Activated CD4-positive, alpha-beta T cell treated with anti-CD3 and anti-CD28 coated beads, Interleukin-2, Interleukin-6, amounts not matched to agents 100 ng/mL and 50 ng/mL, durations not matched to agents 16 hours and 8 hours (primary cell): ENCODE measurements at regions not wholly inside any gene's neighbourhood (a gene's known extent, or its start where the extent isn't known, plus 50 kb on each side); places are given as distances from the start of the nearest gene placed in this dataset.

ENCODE experiments used
- DNase-seq: peaks from one replicate; pipeline ENCODE4 v3.0.0-alpha.2; 2020

DNA sequence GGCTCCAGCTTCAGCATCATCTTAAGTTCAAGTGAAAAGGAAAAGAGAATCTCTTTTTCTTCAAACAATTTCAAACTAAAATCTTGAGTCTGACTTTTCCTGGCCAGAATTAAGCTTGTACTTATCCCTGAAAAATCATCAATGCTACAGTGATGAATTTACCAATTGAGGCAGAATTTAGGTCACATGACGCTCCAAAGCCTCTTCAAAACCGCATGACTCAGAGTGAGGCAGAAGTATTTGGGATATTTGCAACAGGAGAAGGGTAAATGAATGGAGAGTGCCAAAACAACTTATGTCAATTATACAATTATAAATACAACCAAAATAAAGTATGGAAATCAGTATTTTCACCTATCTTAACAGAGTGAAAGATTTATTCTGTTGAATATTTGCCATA, 515.5 kb downstream of the COL12A1 start:
- no peak for DNase-seq

DNA sequence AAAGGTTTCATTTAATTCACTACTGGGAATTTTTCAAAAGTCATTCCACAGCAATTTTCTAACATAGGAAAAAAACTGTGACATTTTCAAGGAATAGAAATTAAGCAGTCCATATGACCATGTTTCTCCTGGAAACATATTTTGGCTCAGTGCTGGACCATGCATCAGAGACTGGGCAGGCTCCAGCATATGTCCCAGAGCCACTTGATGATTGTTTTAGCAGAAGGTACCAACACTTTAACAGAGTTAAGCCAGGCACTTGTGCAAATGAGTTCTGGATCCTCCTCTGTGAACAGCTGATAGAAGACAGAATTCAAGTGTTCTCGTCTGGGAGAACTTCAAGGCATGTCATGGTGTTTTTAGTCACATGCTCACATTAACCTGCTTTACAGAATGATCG, 516.3 kb downstream of the COL12A1 start:
- DNase-seq, result no peak

DNA sequence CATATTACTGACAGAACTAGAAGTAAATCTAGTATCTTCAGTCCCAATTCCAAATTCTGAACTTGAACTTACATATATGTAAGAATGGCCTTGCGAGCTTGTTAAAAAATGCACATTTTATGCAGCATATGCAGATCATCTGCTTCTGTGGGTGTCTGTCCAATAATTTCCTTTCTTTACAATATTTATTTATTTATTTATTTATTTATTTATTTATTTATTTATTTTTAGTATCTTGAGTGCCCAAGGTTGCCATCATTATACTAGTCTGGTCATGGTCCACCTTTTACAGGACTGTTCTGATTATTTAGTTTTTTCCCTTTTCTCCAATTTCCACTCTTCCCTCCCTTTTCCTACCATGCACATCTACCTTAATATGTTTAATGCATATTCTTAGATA, 528.4 kb downstream of the COL12A1 start:
- no peak for DNase-seq

DNA sequence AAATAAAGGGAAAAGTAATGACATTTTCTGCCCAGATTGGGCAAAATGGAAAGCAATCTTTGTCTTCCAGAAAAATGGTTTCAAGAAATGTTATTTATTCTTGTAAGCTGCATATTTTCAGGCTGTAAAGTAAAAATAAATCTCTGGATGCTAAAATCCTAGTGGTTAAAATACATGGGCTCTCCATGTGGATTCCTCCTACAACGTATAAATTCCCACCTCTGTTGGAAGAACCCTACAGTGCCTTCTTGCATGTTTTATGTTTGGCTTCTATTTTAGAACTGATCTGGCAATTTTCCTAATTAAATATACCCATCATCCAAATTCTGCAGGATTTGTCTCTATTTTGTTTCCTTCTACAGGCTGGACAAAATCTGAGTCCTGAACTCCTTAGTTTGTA, 528.9 kb downstream of the COL12A1 start:
- no peak for DNase-seq

DNA sequence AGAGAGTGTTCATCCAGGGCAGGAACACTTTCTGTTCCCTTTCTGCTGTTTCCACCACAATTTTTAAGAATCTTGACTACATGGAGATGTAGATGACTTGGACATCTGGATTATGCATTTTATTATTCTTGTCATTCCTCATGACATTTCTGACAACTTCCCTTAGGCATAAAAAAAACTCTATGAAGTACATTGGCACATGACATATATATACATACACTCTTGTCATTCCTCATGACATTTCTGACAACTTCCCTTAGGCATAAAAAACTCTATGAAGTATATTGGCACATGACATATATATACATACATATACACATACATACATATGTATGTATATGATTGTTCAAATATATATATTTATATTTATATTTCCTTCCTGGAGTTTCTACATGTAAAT, 531.5 kb downstream of the COL12A1 start:
- DNase-seq, result no peak

DNA sequence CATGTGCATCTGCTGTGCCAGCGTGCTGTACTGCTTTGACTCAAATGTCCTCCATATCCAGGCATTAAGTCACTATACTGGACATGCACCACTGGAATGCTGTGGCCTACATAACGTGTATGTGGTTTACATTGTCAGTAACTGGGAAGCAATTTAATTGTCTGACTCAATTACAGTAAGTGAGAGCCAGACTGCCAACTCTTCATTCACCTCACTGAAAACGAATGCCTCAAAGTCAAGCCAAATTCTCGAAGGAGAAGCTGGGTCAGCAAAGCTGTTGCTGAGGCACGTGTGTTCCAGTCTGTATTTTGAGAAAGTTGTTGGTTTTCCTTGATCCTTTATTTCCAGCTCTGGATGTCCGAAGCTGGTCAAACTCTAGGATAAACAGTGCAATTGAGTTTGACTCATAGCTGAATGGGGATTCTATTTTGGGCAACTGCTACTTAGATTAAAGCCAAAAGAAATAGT, 534.3 kb downstream of the COL12A1 start:
- DNase-seq, result no peak

DNA sequence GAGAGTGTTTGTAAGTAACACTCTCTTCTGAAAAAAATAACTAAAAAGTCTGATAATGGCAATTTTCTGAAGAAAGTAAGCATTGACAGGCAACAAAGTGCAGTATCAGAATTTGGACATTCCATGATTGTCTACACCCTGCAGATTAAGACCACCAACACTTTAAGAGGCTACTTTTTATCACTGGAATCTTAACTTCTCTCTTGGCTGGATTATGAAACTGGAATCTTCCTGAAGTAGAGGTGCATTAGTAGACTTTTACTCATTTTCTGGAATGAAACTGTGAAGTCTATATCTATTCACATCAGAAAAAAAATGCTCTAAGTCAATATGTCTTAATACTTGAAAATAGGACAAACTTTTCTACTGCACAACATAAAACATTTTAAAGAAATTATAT, 547.5 kb downstream of the COL12A1 start:
- no peak for DNase-seq

DNA sequence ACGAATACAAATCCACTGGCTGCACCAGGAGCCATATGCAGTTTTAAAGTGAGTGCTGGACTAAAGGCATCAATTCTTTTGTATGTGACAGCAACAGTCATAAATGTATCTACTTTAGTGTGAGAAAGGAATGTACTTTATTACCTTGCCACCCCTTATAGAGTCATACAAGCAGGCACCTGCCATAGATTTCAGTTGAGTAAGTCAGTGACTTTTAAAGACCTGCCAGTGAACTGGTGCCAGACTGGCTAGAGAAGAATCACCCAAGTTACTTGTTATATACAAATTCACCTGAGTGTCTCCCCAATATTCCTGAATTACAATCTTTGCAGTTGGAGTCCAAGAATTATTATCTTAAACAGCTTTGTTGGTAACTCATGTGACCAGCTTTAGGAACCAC, 547.9 kb downstream of the COL12A1 start:
- no peak for DNase-seq

DNA sequence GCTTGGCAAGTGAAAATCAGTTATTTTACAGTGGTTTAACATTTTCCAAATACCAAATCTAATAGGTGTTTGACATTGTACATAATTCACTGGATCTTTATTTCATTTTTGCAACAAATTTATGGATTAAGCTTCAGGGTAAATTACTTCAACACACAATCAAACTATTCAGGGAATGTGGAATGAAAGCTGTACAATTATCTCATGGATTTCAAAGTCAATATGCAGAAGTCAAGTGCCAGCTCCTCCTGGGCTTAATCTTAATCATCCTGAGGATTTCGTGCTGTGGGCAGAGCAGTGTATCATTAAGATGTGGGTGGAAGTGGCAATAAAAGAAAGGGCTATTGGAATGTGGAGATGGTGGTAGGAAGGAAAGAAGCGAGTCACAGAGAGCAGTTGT, 548.8 kb downstream of the COL12A1 start:
- no peak for DNase-seq

DNA sequence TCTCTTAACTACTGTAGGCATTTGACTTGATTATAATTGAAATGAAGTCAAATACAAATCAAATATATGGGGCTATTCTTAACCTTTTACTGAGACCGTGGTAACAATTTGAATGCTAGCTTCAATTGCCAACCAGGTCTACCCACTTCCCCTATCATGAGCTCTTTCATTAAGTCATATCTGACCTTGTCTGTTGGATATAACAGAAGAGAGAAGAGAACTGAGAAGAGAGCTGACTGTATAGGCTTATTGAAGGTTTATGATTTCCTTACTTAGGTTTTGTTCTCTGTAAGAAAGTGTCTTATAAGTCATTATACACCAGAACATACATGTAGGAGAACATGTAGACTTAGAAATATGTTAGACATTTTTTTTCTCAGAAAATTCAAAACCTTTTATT, 549.4 kb downstream of the COL12A1 start:
- DNase-seq, result no peak

DNA sequence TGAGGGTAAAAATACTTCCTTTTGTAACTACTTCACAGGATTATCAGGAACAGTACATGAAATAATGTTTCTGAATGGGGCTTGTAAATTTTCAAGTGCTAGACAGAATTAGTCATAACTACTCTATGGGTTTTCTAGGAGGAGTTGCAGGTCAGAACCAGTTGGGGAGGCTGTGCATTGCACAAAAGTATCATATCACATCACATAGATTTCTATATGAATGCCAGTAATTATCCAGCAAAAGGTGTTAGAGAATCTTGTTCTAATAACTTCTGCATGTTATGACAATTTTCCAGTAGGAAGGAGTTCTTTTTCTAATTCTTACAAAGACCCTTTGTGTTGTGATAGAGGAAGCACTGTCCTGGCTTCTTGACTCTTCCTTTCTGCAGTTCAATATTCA, 551.6 kb downstream of the COL12A1 start:
- no peak for DNase-seq

DNA sequence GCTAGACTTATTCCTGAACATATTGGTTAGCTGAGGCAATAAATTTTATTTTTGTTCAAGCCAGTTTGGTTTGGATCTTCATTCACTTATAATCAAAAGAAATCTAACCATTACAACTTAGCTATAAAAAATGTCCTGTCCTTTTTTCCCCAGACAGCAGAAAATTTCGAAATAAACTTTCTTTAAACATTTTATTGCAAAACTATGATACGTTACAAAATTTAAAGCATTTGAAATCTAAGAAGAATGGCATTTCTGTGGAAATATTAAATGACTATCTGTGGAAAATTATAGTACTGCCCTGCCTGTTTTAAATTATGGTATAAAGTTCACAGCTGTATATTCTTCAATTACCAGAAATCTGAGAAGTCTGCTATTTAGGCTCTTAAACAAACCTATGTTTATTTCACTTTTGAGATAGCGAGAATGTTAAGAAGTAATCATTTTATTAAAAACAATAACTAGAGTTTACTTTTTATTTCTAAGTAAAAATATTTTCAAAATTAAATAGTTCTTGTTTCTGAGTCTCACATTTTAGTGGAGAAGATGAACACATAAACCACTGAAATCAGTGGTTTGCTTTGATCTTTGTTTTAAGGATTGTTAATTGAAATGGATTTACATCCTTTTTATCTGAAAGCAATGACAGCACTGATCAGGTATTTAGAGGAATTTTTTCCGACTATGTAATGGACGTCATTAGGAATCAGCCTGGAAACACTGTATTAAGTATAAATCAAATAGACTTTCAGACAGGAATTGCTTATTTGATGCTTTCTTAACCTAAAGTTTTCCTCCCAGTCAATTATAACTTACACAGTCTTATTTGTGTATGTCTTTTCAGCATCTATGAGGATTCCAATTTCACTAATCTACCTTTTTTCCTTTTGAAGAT, 553.7 kb downstream of the COL12A1 start:
- no peak for DNase-seq

DNA sequence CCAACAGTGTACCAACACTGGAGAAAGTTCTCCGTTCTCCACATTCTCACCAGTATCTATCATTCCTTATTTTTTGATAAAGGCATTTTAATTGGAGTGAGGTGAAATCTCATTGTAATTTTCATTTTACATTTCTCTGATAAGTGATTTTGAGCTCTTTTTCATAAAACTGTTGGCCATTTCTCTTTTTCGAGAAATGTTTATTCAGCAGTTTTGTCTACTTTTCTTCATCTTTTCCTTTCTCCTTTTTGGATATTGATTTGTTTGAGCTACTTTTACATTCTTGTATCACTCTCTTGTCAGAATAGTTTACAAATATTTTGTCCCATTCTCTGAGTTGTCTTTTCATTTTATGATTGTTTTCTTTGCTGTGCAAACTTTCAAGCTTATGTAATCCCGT, 555.2 kb downstream of the COL12A1 start:
- DNase-seq, result no peak

DNA sequence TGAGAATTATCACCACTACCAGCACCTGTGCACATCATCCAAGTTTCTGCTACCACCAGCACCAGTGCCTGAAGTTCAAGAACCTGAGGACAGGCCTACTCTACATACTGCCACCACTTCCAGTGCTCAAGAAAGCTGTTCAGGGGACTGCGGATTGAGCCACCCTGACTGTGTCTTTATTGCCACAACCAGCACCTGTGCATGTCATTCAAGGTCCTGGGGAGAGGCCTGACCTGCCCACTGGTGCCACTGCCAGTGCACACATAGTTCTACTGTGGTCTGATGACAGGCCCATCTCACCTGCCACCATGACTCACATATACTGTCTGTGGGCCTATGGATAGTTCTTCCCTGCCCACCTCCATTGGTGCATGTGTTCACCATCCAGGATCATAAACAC, 559.4 kb downstream of the COL12A1 start:
- no peak for DNase-seq

DNA sequence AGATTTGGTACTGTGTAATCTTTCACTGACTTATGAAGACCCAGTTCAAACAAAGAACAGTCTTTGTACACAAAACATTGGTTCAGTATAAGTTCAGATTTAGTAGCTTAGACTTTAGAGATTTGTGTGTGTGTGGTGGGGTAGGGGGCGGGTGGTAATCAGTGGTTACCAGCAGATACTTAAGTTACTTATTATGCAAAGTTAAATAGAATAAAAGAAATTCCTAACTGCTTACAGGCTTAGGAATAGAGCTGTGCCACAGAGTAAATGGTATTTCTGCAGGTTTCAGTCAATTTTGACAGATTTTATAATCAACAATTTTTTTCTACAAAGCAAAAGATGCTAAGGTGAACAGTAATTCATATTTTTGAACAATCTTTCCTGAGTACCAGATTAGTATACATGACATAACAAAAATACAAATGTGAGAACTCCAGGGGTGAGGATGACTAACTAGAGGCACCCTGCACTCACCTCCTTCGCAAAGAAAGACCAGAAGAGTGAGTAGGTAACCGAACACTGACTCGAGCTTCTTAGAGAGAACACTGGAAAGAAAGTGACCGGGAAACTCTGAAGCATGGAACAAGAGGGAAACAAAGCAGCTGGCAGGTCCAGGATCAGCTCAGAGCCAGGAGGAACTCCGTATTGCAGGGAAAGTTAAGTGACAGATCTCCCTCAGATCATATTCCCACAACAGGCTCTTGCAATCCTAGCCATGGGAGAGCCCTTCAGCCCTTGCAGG, 560.6 kb downstream of the COL12A1 start:
- DNase-seq, result no peak

DNA sequence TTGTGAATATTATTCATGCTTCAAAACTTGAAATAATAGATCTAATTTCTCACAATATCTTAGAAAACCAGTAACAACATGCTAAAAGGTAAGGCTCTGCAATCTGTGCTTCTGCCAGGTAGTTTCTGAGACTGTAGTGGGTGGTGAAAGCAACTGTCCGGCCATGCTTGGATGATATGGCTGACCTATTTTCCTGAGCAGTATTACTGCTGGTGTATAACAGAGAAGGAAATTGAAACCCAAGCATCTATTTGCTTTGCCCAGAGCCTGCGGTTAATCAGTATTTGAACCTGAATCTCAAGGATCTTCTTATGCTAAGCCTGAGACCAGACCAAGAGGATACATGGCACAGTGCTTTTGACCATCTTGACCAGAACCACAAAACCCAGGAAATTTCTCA, 563.8 kb downstream of the COL12A1 start:
- no peak for DNase-seq

DNA sequence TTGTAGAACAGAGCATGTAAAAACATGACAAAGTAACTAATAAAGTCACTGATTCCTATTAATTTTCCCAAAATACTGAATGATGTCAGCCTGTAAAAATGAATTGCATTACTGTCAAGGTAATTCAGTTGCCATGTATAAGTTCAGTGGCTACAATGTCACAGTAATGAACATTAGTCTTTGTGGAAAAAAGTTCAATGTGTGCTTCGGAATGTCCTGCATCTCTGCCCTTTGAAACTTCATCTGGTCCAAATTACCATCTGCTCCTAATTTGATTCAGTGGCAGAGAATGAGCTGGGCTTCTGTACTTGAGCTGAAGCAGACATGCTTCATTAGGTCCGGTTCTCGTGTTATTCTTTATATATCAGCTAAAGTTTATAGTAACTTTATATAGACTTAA, 567.4 kb downstream of the COL12A1 start:
- no peak for DNase-seq

DNA sequence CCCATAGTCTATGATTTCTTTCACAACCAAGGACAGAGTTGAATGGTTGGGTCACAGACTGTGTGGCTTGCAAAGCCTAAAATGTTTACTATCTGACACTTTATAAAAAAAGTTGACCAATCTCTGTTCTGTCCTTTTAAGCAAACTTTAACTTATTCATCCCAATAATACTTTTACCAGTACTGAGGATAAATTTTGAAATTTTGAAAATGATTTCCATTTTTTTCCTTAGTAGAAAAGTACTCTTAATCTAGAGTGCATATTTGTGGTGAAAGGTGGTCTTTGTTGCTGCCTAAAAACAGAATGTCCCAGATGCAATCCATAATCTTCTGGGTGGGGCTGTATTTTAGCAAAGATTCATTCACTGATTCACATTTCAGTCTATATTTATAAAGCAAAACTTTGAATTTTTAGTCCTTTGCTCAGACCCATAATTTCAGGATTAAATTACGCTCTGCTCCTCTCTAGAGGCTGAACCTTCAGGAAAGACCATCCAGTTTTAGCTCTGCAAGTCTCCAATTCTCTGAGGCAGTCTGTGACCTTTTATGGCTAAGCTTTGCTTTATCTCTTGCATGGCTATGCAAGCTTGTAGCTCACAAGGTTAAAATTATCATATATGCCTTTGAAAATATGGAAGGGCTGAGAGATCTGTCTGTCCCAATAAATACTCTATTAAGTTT, 573.5 kb downstream of the COL12A1 start:
- DNase-seq, result no peak

DNA sequence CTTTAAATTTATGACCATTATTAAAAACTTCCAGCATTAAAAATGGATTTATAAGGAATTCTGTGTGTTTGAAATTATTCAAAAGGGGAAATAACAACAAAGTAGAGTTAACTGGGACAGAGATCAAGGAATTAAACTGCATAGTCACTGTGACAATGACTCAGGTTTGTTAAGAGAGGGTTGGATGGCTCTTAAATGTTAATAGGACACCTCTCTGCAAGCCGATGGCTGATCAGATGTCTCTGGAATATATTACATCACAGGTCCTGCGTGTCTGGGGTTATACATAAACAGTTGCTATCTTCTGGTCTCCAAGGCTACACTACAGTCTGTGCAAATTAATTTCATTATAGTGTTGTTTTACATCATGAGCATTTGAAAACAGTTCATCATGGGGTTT, 574.3 kb downstream of the COL12A1 start:
- DNase-seq, result no peak

DNA sequence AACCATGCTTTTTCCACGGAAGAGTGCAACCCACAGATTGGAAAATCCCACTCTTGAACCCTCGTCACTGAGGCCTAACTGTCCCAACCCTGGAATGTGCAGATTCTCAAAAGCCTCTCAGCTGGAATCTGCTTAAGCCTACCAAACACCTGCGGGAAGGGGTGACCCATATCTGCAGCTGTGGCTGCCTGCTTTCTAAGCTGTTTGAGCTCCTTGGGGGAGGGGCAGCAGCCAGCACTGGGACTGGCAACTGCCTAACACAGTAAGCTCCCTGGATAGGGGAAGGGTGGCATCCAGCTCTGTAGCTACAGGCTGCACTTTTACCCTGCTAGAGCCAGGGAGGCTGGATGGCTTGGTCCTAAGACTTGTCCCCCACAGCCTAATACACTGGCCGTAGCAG, 579.6 kb downstream of the COL12A1 start:
- no peak for DNase-seq

DNA sequence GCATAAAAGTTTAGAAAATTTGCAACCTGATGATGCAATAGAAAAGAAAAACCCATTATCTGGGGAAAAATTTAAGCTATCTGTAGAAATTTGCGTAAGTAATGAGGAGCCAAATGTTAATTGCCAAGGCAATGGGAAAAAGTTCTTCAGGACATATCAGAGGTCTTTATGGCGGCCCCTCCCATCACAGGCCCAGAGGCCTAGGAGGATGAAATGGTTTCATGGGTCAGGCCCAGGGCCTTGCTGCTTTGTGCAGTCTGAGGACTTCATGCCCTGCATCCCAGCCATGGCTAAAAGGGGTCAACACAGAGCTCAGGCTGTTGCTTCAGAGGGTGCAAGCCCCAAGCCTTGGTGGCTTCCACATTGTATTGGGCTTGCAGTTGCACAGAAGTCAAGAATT, 582.8 kb downstream of the COL12A1 start:
- no peak for DNase-seq

DNA sequence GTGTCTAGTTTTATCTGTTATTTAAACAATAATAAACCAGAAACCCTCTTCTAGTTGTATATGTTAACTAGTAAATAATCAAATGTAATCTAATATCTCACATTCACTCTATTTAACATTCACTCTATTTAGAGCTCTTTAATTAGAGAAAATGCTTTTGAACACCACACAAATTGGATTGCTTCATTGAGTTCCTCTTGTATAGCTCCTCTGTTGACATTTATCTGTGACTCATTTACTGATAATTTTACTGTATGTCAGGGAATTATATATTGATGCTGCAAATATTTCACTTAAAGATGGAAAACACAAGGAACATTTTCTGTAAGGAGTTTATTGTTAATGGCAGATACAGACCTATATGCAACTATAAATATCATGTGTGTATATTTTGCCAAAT, 594.6 kb downstream of the COL12A1 start:
- no peak for DNase-seq

DNA sequence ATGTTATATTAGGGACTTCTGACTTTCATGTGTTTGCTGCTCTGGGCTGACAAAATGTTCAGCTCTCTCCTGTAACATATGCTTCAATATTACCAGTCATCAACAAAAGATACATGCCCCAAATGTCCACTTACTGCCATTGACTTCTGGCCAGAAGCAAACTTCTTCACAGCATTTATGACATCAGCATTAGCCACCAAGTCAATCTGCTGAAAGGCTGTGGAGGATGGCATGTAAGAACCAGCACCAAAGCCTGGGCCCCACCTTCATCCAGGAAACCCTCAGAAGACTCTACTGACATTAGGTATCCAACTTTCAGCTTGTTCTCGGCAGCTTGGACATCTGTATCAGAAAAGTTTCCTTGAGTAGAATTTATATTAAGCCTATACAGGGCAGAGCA, 595.5 kb downstream of the COL12A1 start:
- DNase-seq, result no peak

DNA sequence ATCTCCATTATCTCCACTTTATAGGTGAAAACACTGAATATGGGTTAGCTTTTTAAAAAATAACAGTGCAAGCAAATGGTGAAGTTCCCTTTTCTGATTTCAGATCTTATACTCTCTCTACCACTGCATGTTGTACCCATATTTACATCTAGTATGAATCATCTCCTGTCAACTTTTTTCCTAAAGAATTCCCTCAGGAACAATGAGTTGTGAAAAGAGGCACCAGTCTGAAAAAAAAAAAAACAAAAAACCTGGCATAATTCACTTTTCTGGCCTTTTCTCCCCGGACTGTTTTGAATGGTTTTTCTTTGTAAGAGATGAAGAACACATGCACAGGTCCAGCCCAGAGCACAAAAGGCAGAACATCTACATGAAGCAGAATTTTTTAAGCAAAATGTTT, 596.0 kb downstream of the COL12A1 start:
- no peak for DNase-seq
